Kidney (tissue), 13 donors: ENCODE measurements at regions not wholly inside any gene's neighbourhood (a gene's known extent, or its start where the extent isn't known, plus 50 kb on each side); places are given as distances from the start of the nearest gene placed in this dataset.

ENCODE experiments used
- DNase-seq, 5 donors: peaks; one replicate each; pipeline ENCODE4 v3.0.0-alpha.2; 2013 to 2020
- FAIRE-seq: peaks from 2 replicates; lab custom pipeline; 2012; peaks lifted over from hg19 to GRCh38; lab: Jason Lieb, UNC
- H3K27ac ChIP-seq, 2 donors: one replicate each; pipeline ENCODE4 v1.7.0; 2013; ENCODE audit warnings: low read depth in 2 of 2, low read length in 2 of 2, inconsistent platforms in 1 of 2
- H3K27me3 ChIP-seq: one replicate; pipeline ENCODE4 v1.7.1; 2013; ENCODE audit warnings: low read length, inconsistent platforms; ENCODE audit not compliant: control insufficient read depth, insufficient read depth
- H3K36me3 ChIP-seq, 3 donors: one replicate each; pipeline versions ENCODE4 v1.7.0 to v1.7.1; 2013; ENCODE audit warnings: low read length in 3 of 3, control low read depth in 1 of 3, inconsistent platforms in 1 of 3; ENCODE audit not compliant: insufficient read depth in 3 of 3, control insufficient read depth in 2 of 3
- H3K4me1 ChIP-seq, 3 donors: one replicate each; pipeline versions ENCODE4 v1.7.0 to v1.7.1; 2013; ENCODE audit warnings: low read length in 3 of 3, inconsistent platforms in 1 of 3, low read depth in 1 of 3; ENCODE audit not compliant: control insufficient read depth in 2 of 3, insufficient read depth in 2 of 3
- H3K4me3 ChIP-seq, 3 donors: one replicate each; pipeline versions ENCODE4 v1.7.0 to v1.8.1; 2013; ENCODE audit warnings: low read length in 3 of 3, control low read depth in 1 of 3, inconsistent platforms in 1 of 3
- H3K9ac ChIP-seq, 3 donors: one replicate each; pipeline versions ENCODE4 v1.7.0 to v1.7.1; 2013; ENCODE audit warnings: low read length in 3 of 3, control low read depth in 1 of 3, inconsistent platforms in 1 of 3
- H3K9me3 ChIP-seq, 3 donors: one replicate each; pipeline versions ENCODE4 v1.7.0 to v1.7.1; 2013; ENCODE audit warnings: low read length in 3 of 3, control low read depth in 1 of 3, inconsistent platforms in 1 of 3; ENCODE audit not compliant: control insufficient read depth in 2 of 3, insufficient read depth in 1 of 3
- intact Hi-C: fragments of 100-400 bp; cut with DNase I; formaldehyde crosslinking; loops from one replicate; pipeline ENCODE4 v1.11.1; 2022
- TF ChIP-seq, protein P1 (sequence below): IDR thresholded peaks from 3 replicates; pipeline ENCODE4 v1.5.1; 2012; ENCODE audit warnings: mild to moderate bottlenecking, moderate library complexity, borderline replicate concordance; ENCODE audit not compliant: insufficient read depth; ENCODE audit errors: extremely low read depth
- donor health status: control.
- donor health status: control.
- donor health status: control.
- donor health status: control.
- donor health status: control.
- donor health status: DM: yes; HTN: yes; CAD: no.
- donor health status: Normal renal cell carcinoma (clear cell type).

DNA sequence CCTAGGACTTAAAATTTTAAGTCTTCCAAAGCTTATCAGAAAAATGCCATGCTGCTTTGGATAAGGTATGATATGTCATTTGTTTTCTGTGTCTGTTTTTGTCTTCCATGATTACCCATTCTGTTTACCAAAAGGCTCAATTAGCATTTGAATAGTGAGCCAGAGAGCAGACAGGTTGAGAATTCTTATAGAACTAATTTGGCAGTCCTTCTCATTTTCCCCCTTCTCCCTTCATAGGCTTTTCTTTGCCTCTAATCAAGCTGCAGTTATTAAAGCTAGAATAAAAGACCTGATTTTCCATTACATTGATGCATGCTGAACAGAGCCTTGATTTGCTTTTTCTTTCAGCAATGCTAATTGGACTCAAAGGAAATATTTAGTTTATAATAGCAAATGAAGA, 993.0 kb downstream of the MAT2B start:
- H3K4me3 ChIP-seq = no peak overlapping the region
- no peaks in the 10 kb centered on the region for H3K27me3 ChIP-seq
- no peaks in the 10 kb centered on the region for H3K36me3 ChIP-seq
- intact Hi-C loops = no loop called here
- H3K9me3 ChIP-seq = no peaks in the 10 kb centered on the region
- FAIRE-seq (no peak), DNase-seq (no peak)
- no peak overlapping the region for H3K9ac ChIP-seq
- no peaks in the 10 kb centered on the region for H3K4me1 ChIP-seq
- H3K27ac ChIP-seq = no peak overlapping the region
- TF ChIP-seq, protein P1, sequence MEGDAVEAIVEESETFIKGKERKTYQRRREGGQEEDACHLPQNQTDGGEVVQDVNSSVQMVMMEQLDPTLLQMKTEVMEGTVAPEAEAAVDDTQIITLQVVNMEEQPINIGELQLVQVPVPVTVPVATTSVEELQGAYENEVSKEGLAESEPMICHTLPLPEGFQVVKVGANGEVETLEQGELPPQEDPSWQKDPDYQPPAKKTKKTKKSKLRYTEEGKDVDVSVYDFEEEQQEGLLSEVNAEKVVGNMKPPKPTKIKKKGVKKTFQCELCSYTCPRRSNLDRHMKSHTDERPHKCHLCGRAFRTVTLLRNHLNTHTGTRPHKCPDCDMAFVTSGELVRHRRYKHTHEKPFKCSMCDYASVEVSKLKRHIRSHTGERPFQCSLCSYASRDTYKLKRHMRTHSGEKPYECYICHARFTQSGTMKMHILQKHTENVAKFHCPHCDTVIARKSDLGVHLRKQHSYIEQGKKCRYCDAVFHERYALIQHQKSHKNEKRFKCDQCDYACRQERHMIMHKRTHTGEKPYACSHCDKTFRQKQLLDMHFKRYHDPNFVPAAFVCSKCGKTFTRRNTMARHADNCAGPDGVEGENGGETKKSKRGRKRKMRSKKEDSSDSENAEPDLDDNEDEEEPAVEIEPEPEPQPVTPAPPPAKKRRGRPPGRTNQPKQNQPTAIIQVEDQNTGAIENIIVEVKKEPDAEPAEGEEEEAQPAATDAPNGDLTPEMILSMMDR = no peak

GRCh38 chr5:164500856-164501255, 995.4 kb downstream of the MAT2B start:
- H3K9me3 ChIP-seq = no peaks in the 10 kb centered on the region
- no peaks in the 10 kb centered on the region for H3K36me3 ChIP-seq
- no peak overlapping the region for H3K4me3 ChIP-seq
- no peak for FAIRE-seq
- no peaks in the 10 kb centered on the region for H3K27me3 ChIP-seq
- no peaks in the 10 kb centered on the region for H3K4me1 ChIP-seq
- intact Hi-C loops = no loop called here
- no peak for DNase-seq
- no peak overlapping the region for H3K9ac ChIP-seq
- TF ChIP-seq, protein P1 = no peak
- H3K27ac ChIP-seq = no peak overlapping the region

DNA sequence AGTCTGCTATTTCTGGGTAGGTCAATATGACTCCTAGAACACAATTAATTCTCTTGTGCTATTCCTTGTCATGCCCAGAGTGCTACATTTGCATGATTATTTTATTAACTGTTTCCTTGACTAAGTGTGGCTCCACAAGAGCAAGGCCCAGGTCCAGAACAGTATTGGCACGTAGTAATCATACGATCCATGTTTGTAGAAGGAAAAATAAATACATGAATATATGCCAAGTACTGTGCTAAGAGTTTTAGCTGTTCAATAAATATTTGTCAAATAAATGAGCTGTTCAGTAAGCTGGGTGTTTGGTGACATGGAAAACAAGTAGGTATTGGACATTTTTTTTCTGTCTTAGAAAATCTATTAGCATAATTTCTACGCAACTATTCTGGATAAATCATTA, 995.9 kb downstream of the MAT2B start:
- Histone ChIP-seq H3K36me3 (no peaks in the 10 kb centered on the region), H3K4me3 (no peak overlapping the region), H3K9me3 (no peaks in the 10 kb centered on the region), H3K9ac (no peak overlapping the region), H3K27me3 (no peaks in the 10 kb centered on the region), H3K4me1 (no peaks in the 10 kb centered on the region), H3K27ac (no peak overlapping the region)
- TF ChIP-seq, protein P1 = no peak
- DNase-seq (no peak), FAIRE-seq (no peak)
- intact Hi-C loops = no loop called here

DNA sequence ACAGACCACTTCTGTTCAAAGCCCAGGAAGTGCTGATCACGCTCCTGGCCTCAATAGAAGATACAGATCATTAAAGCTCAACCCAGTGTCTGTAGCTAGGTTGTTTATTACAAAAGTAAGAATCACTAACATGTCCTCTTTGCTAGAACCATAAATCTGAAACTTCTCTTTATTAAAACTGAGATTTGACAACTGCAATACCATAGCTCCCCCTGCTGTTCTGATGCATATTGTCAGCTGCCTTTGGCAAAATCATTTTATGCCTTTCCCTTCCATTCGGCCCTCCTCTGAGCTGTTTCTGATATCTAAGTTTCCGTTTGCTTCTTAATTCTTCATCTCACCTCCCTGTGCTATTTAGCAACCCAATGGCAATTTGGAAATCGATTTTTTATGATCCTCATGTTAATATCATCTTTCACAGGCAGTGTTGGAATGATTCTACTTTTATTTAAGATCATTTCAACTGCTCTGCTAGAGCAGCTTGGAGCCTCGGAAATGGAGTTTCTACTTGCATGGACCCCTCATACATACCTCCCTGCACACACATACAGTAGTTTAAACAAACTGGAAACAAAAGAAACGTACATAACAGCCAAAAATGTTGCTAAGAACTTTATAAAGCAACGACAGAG, 998.8 kb downstream of the MAT2B start:
- peak; percentile 83 for FAIRE-seq
- H3K27me3 ChIP-seq = no peaks in the 10 kb centered on the region
- H3K9me3 ChIP-seq = no peaks in the 10 kb centered on the region
- H3K27ac ChIP-seq = no peak overlapping the region
- TF ChIP-seq, protein P1 = peak; percentile 77
- H3K4me1 ChIP-seq = no peaks in the 10 kb centered on the region
- H3K9ac ChIP-seq = no peak overlapping the region
- intact Hi-C loops = no loop called here
- H3K4me3 ChIP-seq = peak overlapping the region in 2 of 3 donors; percentile 16 to 37
- H3K36me3 ChIP-seq = no peaks in the 10 kb centered on the region
- DNase-seq = peak in 4 of 5 donors; percentile 52 to 85 (median 70)
